Activated naive CD8-positive, alpha-beta T cell (primary cell): ENCODE measurements at regions not wholly inside any gene's neighbourhood (a gene's known extent, or its start where the extent isn't known, plus 50 kb on each side); places are given as distances from the start of the nearest gene placed in this dataset.
"Not testable (repeated sequence)": the region's sequence is repeated elsewhere in the genome, so short reads cannot be mapped to it uniquely, and the experiment has no call there.

Source experiments
- H3K27ac Mint-ChIP-seq: one replicate; pipeline ENCODE4 v1.8.0; 2021; ENCODE audit warnings: mixed read lengths
- H3K27me3 Mint-ChIP-seq: one replicate; pipeline ENCODE4 v1.8.0; 2021; ENCODE audit warnings: mixed read lengths
- H3K36me3 Mint-ChIP-seq: one replicate; pipeline ENCODE4 v1.8.0; 2021; ENCODE audit warnings: mixed read lengths
- H3K4me1 Mint-ChIP-seq: one replicate; pipeline ENCODE4 v1.8.0; 2021; ENCODE audit warnings: low read depth, mixed read lengths
- H3K4me3 Mint-ChIP-seq: one replicate; pipeline ENCODE4 v1.8.0; 2021; ENCODE audit warnings: mild to moderate bottlenecking, mixed read lengths
- H3K9me3 Mint-ChIP-seq: one replicate; pipeline ENCODE4 v1.8.0; 2021; ENCODE audit warnings: low read depth, mixed read lengths

DNA sequence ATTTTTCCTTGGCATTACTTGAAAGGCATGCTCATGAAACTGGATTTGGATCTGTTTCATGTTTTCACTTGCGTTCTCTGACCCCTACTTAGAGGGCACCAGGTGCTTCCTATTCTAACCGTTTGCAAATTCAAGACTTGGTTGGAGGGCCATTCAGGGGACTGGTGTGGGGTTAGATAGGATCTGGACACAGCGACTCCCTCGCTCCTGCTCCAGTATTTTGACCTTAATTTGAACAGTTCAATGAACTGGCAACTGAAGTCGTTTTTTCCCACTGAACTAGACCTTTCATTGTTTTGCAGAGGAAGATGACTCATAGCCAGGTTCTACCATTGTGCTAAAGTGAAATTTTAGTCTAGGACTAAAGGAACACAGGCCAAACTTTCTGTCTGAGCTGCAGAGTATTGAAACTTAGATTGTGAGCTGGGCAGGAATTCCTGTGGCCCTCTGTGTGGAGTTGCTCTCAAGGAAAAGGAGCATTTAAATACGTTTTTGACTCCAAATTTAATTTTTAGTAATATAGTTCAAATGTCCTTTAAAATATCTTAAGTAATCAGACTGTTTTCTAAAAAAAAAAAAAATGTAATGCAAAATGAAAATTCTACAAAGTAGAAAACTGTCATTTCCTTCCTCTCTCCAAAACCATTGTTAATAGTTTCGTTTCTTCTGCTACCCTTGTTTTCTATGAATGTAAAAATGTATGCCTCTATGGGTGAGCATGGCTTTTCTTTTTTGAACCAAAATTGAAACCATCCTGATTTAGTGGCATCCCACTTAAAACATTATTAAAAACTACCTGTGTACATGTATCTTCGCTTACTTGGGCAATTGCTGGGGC, 64.8 kb downstream of the UTRN start:
- H3K36me3 Mint-ChIP-seq: peaks cover 9% of the 10 kb centered on the region
- peaks cover 87% of the 10 kb centered on the region for H3K4me1 Mint-ChIP-seq
- peak overlapping the region; percentile 84 for H3K4me3 Mint-ChIP-seq
- peak overlapping the region; percentile 96 for H3K27ac Mint-ChIP-seq
- no peaks in the 10 kb centered on the region for H3K9me3 Mint-ChIP-seq
- H3K27me3 Mint-ChIP-seq: no peaks in the 10 kb centered on the region

- peak overlapping the region; percentile 84 for H3K4me3 Mint-ChIP-seq
These were observed 65.4 kb downstream of the UTRN start for GRCh38 chr6:144350528-144350880.

GRCh38 chr6:144351379-144352127, 66.4 kb downstream of the UTRN start:
- peak overlapping the region; percentile 96 for H3K27ac Mint-ChIP-seq
- H3K27me3 Mint-ChIP-seq: no peaks in the 10 kb centered on the region
- peaks cover 84% of the 10 kb centered on the region for H3K4me1 Mint-ChIP-seq
- no peaks in the 10 kb centered on the region for H3K9me3 Mint-ChIP-seq
- H3K36me3 Mint-ChIP-seq: peaks cover 9% of the 10 kb centered on the region
- H3K4me3 Mint-ChIP-seq: peak overlapping the region; percentile 84

More at GRCh38 chr6:144350528-144350880, 65.4 kb downstream of the UTRN start:
- Mint-ChIP-seq H3K36me3 (peaks cover 9% of the 10 kb centered on the region), H3K4me1 (peaks cover 83% of the 10 kb centered on the region), H3K27me3 (no peaks in the 10 kb centered on the region), H3K27ac (peak overlapping the region; percentile 96), H3K9me3 (no peaks in the 10 kb centered on the region)

DNA sequence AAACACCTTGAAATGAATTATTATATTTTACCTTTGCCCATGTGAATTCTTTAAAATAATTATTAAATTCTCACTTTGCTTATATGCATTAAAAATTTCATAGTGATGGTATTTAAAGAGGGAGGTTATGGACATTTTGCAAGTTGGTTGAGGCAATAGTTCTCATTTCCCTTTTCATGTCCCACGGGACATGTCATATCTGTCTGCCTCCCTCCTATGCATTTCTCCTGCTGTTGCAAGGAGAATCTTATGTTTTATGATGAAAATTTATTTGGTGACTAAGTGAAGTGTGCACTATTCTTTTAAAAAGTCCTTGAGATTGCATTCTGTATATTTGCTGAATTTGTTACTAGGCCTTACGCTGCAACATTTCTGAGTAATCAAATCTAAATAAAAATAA, 67.2 kb downstream of the UTRN start:
- no peaks in the 10 kb centered on the region for H3K27me3 Mint-ChIP-seq
- H3K27ac Mint-ChIP-seq: peak overlapping the region; percentile 96
- H3K36me3 Mint-ChIP-seq: peaks cover 10% of the 10 kb centered on the region
- H3K4me1 Mint-ChIP-seq: peaks cover 83% of the 10 kb centered on the region
- peak overlapping the region; percentile 84 for H3K4me3 Mint-ChIP-seq
- no peaks in the 10 kb centered on the region for H3K9me3 Mint-ChIP-seq

- peaks cover 5% of the 10 kb centered on the region for H3K36me3 Mint-ChIP-seq
- H3K9me3 Mint-ChIP-seq: no peaks in the 10 kb centered on the region
- peaks cover 81% of the 10 kb centered on the region for H3K4me1 Mint-ChIP-seq
- no peaks in the 10 kb centered on the region for H3K27me3 Mint-ChIP-seq
- H3K27ac Mint-ChIP-seq: peak overlapping the region; percentile 76
- peak overlapping the region; percentile 52 for H3K4me3 Mint-ChIP-seq
These were observed 68.8 kb downstream of the UTRN start for GRCh38 chr6:144353871-144354314.

DNA sequence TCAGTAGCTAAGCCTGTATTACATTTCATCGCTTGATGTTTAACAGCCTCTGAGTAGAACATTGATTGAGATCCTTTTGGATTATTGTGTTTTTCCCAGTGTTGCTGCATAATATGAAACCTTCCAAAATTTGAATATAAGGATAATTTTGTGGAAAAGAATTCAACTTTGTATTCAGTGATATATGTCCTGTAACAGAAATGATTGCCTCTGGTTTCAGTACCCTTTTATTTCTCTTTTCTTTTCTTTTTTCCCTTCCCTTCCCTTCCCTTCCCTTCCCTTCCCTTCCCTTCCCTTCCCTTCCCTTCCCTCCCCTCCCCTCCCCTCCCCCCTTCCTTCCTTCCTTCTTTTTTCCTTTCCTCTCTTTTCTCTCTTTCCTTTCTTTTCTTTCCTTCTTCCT, 74.6 kb downstream of the UTRN start:
- peaks cover 13% of the 10 kb centered on the region for H3K36me3 Mint-ChIP-seq
- H3K4me3 Mint-ChIP-seq: no peak overlapping the region
- H3K27ac Mint-ChIP-seq: no peak overlapping the region
- H3K27me3 Mint-ChIP-seq: no peaks in the 10 kb centered on the region
- H3K9me3 Mint-ChIP-seq: no peaks in the 10 kb centered on the region
- peaks cover 79% of the 10 kb centered on the region for H3K4me1 Mint-ChIP-seq

GRCh38 chr6:144360401-144360800, 75.3 kb downstream of the UTRN start:
- Mint-ChIP-seq H3K4me1 (peaks cover 80% of the 10 kb centered on the region), H3K36me3 (peaks cover 16% of the 10 kb centered on the region), H3K9me3 (no peaks in the 10 kb centered on the region), H3K27ac (peak overlapping the region; percentile 59), H3K27me3 (no peaks in the 10 kb centered on the region), H3K4me3 (no peak overlapping the region)

DNA sequence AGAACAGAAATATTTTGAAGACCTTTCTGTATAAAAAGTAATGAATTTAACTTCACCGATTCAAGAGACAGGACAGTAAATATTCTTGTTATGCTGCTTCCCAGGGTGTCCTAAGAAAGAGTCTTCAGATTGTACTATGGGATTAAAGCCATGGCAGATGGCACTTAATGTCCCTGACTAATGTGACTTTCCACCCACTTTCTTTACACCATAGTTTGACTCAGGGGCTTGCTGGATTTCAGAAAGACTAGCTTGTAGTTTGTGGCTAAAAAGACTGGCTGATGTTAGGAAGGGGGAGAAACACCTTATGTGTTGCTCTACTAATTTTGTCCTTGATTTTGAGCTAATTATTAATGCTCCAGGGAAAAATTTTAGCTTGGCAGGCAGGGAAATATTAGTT, 75.9 kb downstream of the UTRN start:
- Mint-ChIP-seq H3K36me3 (peaks cover 17% of the 10 kb centered on the region), H3K9me3 (no peaks in the 10 kb centered on the region), H3K4me1 (peaks cover 80% of the 10 kb centered on the region), H3K27ac (peak overlapping the region; percentile 52), H3K27me3 (no peaks in the 10 kb centered on the region), H3K4me3 (no peak overlapping the region)

GRCh38 chr6:144362042-144363018, 77.2 kb downstream of the UTRN start:
- no peak overlapping the region for H3K4me3 Mint-ChIP-seq
- H3K27ac Mint-ChIP-seq: peak overlapping the region; percentile 61

DNA sequence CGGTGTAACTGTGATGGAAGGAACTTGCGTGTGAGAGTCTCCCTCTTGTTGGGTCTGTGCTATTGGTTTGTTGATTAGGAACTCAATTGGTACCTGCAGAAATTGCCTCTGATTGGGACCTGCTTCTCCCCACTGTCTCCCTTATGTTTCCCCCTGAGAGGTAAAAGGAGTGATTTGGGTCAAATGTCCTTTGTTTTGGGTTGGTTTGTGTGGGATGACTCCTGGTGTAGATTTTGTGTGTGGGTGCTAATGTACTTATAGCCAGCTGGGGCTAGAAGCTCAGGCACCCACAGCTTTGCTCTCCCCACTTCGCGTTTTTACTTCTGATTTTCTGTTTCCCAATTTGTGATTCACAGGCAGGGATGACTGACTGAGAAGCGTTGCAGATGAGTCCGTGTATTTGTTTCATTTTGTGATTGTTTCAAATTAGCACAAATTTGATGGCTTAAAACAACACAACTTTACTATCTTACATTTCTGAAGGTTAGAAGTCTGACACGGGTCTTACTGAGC, 79.1 kb downstream of the UTRN start:
- peaks cover 19% of the 10 kb centered on the region for H3K36me3 Mint-ChIP-seq
- peak overlapping the region; percentile 64 for H3K27ac Mint-ChIP-seq
- H3K4me1 Mint-ChIP-seq: peaks cover 67% of the 10 kb centered on the region
- no peaks in the 10 kb centered on the region for H3K9me3 Mint-ChIP-seq
- peak overlapping the region; percentile 2 for H3K4me3 Mint-ChIP-seq
- no peaks in the 10 kb centered on the region for H3K27me3 Mint-ChIP-seq

More at GRCh38 chr6:144362042-144363018, 77.2 kb downstream of the UTRN start:
- Mint-ChIP-seq H3K4me1 (peaks cover 77% of the 10 kb centered on the region), H3K9me3 (no peaks in the 10 kb centered on the region), H3K36me3 (peaks cover 16% of the 10 kb centered on the region), H3K27me3 (no peaks in the 10 kb centered on the region)

- H3K27me3 Mint-ChIP-seq: no peaks in the 10 kb centered on the region
- H3K4me1 Mint-ChIP-seq: peaks cover 65% of the 10 kb centered on the region
- peaks cover 20% of the 10 kb centered on the region for H3K36me3 Mint-ChIP-seq
- H3K9me3 Mint-ChIP-seq: no peaks in the 10 kb centered on the region
- H3K4me3 Mint-ChIP-seq: no peak overlapping the region
- peak overlapping the region; percentile 64 for H3K27ac Mint-ChIP-seq
These were observed 79.6 kb downstream of the UTRN start for GRCh38 chr6:144364782-144365181.

DNA sequence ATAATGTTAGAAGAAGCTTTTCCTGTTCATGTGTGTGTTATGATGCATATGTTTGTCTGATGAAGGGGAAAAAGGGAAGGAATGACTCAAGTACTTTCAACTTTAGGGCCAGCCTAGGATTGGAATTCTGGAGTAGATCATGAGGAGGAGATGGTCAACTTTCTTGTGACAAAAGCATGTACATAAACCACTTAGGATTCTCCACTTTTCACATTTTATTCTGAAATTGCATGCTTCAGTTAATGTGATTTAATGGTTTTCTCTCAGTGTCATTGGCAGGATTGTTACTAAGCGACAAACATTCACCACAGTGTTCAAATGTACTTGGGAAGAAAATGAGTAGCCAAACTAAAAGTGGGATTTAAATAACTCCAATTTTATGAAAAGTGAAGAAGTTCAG, 80.1 kb downstream of the UTRN start:
- Mint-ChIP-seq H3K27me3 (no peaks in the 10 kb centered on the region), H3K27ac (peak overlapping the region; percentile 56), H3K4me3 (no peak overlapping the region), H3K4me1 (peaks cover 67% of the 10 kb centered on the region), H3K9me3 (no peaks in the 10 kb centered on the region), H3K36me3 (peaks cover 22% of the 10 kb centered on the region)

GRCh38 chr6:144369696-144370095, 84.6 kb downstream of the UTRN start:
- H3K36me3 Mint-ChIP-seq: peaks cover 19% of the 10 kb centered on the region
- not testable (repeated sequence) for H3K4me3 Mint-ChIP-seq, H3K27me3 Mint-ChIP-seq, H3K9me3 Mint-ChIP-seq, H3K27ac Mint-ChIP-seq
- H3K4me1 Mint-ChIP-seq: peaks cover 54% of the 10 kb centered on the region

GRCh38 chr6:144372116-144372515, 87.0 kb downstream of the UTRN start:
- Mint-ChIP-seq H3K36me3 (peaks cover 12% of the 10 kb centered on the region), H3K4me1 (peaks cover 50% of the 10 kb centered on the region), H3K27ac (no peak overlapping the region), H3K27me3 (no peaks in the 10 kb centered on the region), H3K9me3 (no peaks in the 10 kb centered on the region), H3K4me3 (no peak overlapping the region)
